Mucosa of rectum (tissue), 2 donors: ENCODE measurements at regions not wholly inside any gene's neighbourhood (a gene's known extent, or its start where the extent isn't known, plus 50 kb on each side); places are given as distances from the start of the nearest gene placed in this dataset.

ENCODE experiments used
- H3K27ac ChIP-seq, 2 donors: one replicate each; pipeline ENCODE4 v1.7.0; 2013; ENCODE audit warnings: inconsistent platforms in 2 of 2, low read depth in 2 of 2, low read length in 2 of 2
- H3K27me3 ChIP-seq, 2 donors: one replicate each; pipeline ENCODE4 v1.7.0; 2013; ENCODE audit warnings: low read length in 2 of 2; ENCODE audit not compliant: control insufficient read depth in 2 of 2, insufficient read depth in 2 of 2
- H3K36me3 ChIP-seq, 2 donors: one replicate each; pipeline ENCODE4 v1.7.0; 2013; ENCODE audit warnings: low read length in 2 of 2; ENCODE audit not compliant: control insufficient read depth in 2 of 2, insufficient read depth in 2 of 2
- H3K4me1 ChIP-seq, 2 donors: one replicate each; pipeline ENCODE4 v1.7.0; 2013; ENCODE audit warnings: low read length in 2 of 2, mild to moderate bottlenecking in 1 of 2; ENCODE audit not compliant: control insufficient read depth in 2 of 2, insufficient read depth in 2 of 2
- H3K4me3 ChIP-seq, 2 donors: one replicate each; pipeline ENCODE4 v1.7.0; 2013; ENCODE audit warnings: low read length in 2 of 2
- H3K9ac ChIP-seq, 2 donors: one replicate each; pipeline ENCODE4 v1.7.0; 2013; ENCODE audit warnings: low read length in 2 of 2, low read depth in 1 of 2, mild to moderate bottlenecking in 1 of 2
- H3K9me3 ChIP-seq, 2 donors: one replicate each; pipeline ENCODE4 v1.7.0; 2013; ENCODE audit warnings: low read length in 2 of 2; ENCODE audit not compliant: control insufficient read depth in 2 of 2
- donor health status: healthy.
- donor health status: Normal muscosa, but diverticular disease.

DNA sequence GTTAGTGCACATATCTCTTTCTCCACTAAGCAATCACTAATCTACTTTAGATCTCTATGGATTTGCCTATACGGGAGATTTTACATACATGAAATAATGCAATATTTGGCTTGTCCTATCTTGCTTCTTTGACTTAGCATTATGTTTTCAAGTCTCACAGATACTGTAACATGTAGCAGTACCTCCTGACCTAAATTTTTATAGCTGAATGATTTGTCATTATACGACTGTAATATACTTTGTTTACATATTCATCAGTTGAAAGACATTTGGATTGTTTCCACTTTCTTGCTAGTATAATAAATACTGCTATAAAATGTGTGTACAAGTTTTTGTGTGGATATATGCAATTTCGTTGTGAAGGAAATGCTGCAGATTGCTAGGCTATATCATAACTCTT is 1520.8 kb upstream of the CDH6 start:
- Histone ChIP-seq H3K9ac (no peak overlapping the region), H3K27me3 (no peaks in the 10 kb centered on the region), H3K27ac (no peak overlapping the region), H3K36me3 (no peaks in the 10 kb centered on the region), H3K4me3 (no peak overlapping the region), H3K4me1 (no peaks in the 10 kb centered on the region), H3K9me3 (no peaks in the 10 kb centered on the region)

DNA sequence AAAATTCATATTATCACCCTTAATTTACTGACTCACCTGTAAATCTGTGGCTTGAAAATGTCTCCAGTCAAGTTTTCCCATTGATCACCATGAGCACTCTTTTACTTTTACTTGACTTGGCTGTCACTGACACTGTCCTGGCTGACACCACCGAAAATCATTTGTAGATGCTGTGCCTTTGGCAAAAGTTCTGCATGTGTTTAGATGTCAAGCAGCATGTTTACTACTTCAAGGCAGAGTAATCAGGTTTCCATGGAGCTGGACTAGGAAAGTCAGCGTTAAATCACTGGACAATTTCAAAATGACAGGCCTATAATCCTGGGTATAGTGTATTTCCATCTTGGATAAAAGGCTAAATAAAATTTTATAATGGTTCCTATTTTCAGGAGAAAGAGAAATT is 1530.6 kb upstream of the CDH6 start:
- H3K4me1 ChIP-seq, result no peaks in the 10 kb centered on the region
- peaks cover 0 to 3% of the 10 kb centered on the region in 2 donors for H3K9me3 ChIP-seq
- no peaks in the 10 kb centered on the region for H3K36me3 ChIP-seq
- H3K27ac ChIP-seq, result no peak overlapping the region
- no peaks in the 10 kb centered on the region for H3K27me3 ChIP-seq
- no peak overlapping the region for H3K9ac ChIP-seq
- H3K4me3 ChIP-seq, result no peak overlapping the region

DNA sequence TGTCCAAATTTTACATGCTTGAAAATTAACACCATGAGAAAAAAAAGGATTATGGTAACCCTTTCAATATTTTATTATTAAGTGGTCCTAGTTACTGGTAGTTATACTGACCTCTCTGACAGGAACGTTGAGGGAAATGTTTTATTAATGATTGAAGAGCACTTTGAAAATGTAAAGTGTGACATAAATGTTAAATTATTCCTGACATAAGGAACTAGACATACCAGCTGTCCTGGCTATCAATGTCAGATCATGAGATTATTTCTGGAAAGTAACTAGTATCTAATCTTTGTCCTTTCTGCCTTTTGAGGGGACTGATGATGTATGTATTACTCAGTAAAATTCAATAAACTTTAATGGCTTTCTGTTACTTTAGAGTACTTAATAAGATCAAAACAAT is 1538.5 kb upstream of the CDH6 start:
- no peaks in the 10 kb centered on the region for H3K36me3 ChIP-seq
- H3K27ac ChIP-seq, result no peak overlapping the region
- H3K4me1 ChIP-seq, result no peaks in the 10 kb centered on the region
- no peaks in the 10 kb centered on the region for H3K9me3 ChIP-seq
- no peak overlapping the region for H3K9ac ChIP-seq
- H3K27me3 ChIP-seq, result no peaks in the 10 kb centered on the region
- H3K4me3 ChIP-seq, result no peak overlapping the region

DNA sequence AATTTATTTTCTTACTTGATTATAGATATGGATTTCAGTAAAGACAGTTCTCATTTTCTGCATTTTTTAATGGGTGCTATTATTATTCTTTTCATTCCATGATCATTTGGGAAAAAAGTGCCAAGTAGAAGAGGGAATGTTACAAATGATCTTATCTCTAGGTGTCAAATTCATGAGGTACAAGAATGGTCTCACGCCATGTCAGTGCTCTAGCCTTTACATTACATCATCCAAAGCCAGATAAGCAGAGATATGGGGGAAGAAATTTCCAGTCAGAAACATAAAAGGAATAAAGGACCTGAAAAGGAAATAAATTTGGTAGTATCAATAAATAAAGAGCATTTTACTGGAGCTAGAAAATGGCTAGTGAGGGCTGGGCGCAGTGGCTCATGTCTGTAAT is 1544.2 kb upstream of the CDH6 start:
- H3K9ac ChIP-seq, result no peak overlapping the region
- no peaks in the 10 kb centered on the region for H3K9me3 ChIP-seq
- H3K27ac ChIP-seq, result no peak overlapping the region
- H3K4me3 ChIP-seq, result no peak overlapping the region
- no peaks in the 10 kb centered on the region for H3K36me3 ChIP-seq
- H3K4me1 ChIP-seq, result no peaks in the 10 kb centered on the region
- H3K27me3 ChIP-seq, result no peaks in the 10 kb centered on the region

DNA sequence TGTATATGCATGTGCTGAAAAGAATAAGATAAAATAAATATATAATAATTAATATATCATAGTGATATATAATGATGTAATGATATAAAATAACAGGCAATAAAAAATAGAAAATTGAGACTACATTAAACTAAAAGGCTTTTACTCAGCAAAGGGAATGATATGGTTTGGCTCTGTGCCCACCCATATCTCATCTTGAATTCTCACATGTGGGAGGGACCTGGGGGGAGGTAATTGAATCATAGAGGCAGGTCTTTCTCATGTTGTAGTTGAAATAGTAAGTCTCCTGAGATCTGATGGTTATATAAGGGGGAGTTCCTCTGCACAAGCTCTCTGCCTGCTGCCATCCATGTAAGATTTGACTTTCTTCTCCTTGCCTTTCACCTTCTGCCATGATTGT is 1550.9 kb upstream of the CDH6 start:
- Histone ChIP-seq H3K27me3 (no peaks in the 10 kb centered on the region), H3K9me3 (no peaks in the 10 kb centered on the region), H3K9ac (no peak overlapping the region), H3K4me3 (no peak overlapping the region), H3K4me1 (no peaks in the 10 kb centered on the region), H3K36me3 (no peaks in the 10 kb centered on the region), H3K27ac (no peak overlapping the region)

DNA sequence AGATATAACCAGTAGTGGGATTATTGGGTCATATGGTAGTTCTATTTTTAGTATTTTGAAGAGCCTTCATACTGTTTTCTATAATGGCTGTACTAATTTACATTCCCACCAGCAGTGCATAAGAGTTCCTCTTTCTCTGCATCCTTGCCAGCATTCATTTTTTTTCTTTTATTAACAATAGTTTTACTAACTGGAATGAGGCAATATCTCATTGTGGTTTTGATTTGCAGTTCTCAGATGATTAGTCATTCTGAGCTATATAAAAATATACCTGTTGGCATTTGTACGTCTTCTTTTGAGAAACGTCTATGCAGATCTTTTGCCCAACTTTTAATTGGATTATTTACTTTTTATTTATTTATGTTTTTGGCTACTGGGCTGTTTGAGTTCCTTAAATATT is 1579.3 kb upstream of the CDH6 start:
- Histone ChIP-seq H3K9ac (no peak overlapping the region), H3K27ac (no peak overlapping the region), H3K36me3 (no peaks in the 10 kb centered on the region), H3K4me1 (no peaks in the 10 kb centered on the region), H3K4me3 (no peak overlapping the region), H3K9me3 (no peaks in the 10 kb centered on the region), H3K27me3 (no peaks in the 10 kb centered on the region)

DNA sequence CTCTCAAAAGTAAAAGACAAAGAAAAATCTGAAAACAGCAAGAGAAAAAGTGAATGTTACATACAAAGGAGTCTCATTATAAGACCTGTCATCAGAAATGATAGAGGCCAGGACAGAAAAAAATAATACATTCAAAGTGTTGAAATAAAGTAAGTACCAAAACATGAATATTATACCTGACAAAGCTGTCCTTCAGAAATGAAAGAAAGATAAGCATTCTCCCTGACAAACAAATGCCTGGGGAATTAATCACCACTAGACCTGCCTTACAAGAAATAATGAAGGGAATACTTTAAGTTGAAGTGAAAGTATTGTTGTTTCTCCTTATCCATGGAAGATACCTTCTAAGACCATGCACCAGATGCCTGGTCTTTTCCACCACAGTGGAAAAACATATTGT is 1605.2 kb upstream of the CDH6 start:
- Histone ChIP-seq H3K36me3 (no peaks in the 10 kb centered on the region), H3K27me3 (no peaks in the 10 kb centered on the region), H3K27ac (no peak overlapping the region), H3K4me1 (no peaks in the 10 kb centered on the region), H3K9ac (no peak overlapping the region), H3K9me3 (peaks cover 0 to 4% of the 10 kb centered on the region in 2 donors), H3K4me3 (no peak overlapping the region)

DNA sequence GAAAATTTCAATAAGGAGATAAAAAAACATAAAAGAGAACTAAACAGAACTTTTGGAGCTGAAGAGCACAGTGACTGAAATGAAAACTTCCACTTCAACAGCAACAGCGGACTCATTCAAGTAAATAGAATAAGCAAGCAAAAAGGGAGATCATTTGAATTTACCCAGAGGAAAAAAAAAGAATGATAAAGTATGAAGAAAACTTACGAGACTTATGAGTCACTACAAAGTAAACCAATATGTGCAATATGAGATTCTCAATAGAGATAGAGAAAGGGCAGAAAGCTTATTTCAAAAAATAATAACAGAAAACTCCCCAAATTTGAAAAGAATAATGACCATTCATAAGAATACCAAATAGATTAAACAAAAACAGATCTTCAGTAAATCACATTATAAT is 1605.7 kb upstream of the CDH6 start:
- Histone ChIP-seq H3K9ac (no peak overlapping the region), H3K9me3 (peaks cover 0 to 2% of the 10 kb centered on the region in 2 donors)

DNA sequence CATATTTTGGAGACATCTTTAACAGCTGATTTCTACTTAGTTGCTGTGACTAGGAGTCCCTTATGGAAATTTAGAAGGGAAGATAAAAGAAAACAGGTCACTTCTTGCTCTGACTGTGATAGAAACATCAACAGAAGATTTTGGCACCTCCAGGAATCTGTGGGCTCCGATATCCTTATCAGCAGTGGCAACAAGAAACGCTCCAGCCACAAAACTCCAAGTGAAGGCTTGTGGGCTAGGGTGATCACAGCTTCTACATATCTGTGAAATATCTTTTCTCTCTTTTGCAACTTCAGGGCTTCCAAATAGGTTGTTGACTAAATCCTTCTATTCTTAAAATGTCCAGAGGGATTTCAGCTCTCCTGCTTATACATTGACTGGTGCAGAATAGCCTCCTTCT is 1625.5 kb upstream of the CDH6 start:
- H3K27ac ChIP-seq, result no peak overlapping the region
- no peak overlapping the region for H3K4me3 ChIP-seq
- H3K9me3 ChIP-seq, result no peaks in the 10 kb centered on the region
- no peaks in the 10 kb centered on the region for H3K27me3 ChIP-seq
- H3K36me3 ChIP-seq, result no peaks in the 10 kb centered on the region
- H3K4me1 ChIP-seq, result no peaks in the 10 kb centered on the region
- H3K9ac ChIP-seq, result no peak overlapping the region

More for the DNA sequence above, 1605.7 kb upstream of the CDH6 start:
- Histone ChIP-seq H3K4me1 (no peaks in the 10 kb centered on the region), H3K36me3 (no peaks in the 10 kb centered on the region), H3K27ac (no peak overlapping the region), H3K4me3 (no peak overlapping the region), H3K27me3 (no peaks in the 10 kb centered on the region)

DNA sequence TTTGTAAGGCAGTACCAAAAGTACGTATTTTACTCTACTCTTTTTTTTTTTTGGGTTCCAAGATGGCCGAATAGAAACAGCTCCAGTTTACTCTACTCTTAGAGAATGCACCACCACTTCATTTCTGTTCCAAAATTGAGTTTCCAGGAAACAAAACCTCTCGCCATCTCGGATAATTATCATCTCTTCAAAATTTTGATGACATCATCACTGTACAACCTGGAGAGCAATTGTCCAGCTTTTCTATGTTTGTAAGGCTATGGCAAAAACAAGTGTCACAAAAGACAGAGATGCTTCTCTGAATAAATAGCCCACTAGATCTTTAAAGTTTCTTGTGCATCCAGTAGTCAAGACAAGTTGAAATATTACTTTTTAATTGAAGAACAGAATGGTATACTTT is 1631.9 kb upstream of the CDH6 start:
- Histone ChIP-seq H3K27ac (no peak overlapping the region), H3K4me3 (no peak overlapping the region), H3K9ac (no peak overlapping the region), H3K4me1 (no peaks in the 10 kb centered on the region), H3K27me3 (no peaks in the 10 kb centered on the region), H3K36me3 (no peaks in the 10 kb centered on the region), H3K9me3 (peaks cover 0 to 1% of the 10 kb centered on the region in 2 donors)

DNA sequence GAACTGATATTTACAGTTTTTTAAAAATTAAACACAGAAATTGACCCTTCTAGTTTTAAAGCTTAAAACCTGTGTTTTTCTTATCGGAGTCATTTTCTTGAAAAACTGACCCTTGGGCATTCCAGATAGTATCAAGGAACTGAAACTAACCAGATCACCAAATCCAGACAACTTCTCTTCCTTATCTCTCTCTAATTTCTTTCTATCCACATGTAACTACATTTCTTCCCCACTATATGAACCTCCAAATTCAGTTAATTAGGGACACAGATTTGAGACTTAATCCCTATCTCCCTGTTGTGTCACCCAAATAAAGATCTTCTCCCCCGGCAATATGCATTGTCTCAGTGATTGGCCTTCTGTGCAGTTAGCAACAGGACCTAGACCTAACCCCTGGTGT is 1643.0 kb upstream of the CDH6 start:
- no peaks in the 10 kb centered on the region for H3K9me3 ChIP-seq
- H3K4me1 ChIP-seq, result no peaks in the 10 kb centered on the region
- no peaks in the 10 kb centered on the region for H3K27me3 ChIP-seq
- H3K4me3 ChIP-seq, result no peak overlapping the region
- H3K9ac ChIP-seq, result no peak overlapping the region
- H3K27ac ChIP-seq, result no peak overlapping the region
- no peaks in the 10 kb centered on the region for H3K36me3 ChIP-seq
